DMS53 (cell line): ENCODE measurements at regions not wholly inside any gene's neighbourhood (a gene's known extent, or its start where the extent isn't known, plus 50 kb on each side); places are given as distances from the start of the nearest gene placed in this dataset.
A peak's percentile ranks its signal among the peaks of the same experiment; 100 is the strongest.

Experiments used
- DNase-seq: peaks from one replicate; lab custom pipeline; 2025; lab: John Stamatoyannopoulos, UW

GRCh38 chr2:156647377-156648010 is 211.3 kb downstream of the GPD2 start:
- DNase-seq: peak; percentile 52

- no peak for DNase-seq
These were observed 212.3 kb downstream of the GPD2 start for GRCh38 chr2:156648522-156648921.

GRCh38 chr2:156649596-156649995 is 213.4 kb downstream of the GPD2 start:
- no peak for DNase-seq

- no peak for DNase-seq
These were observed 216.5 kb downstream of the GPD2 start for GRCh38 chr2:156652691-156653090.

- DNase-seq: peak; percentile 15
These were observed 217.5 kb downstream of the GPD2 start for GRCh38 chr2:156653675-156654074.

- DNase-seq: no peak
These were observed 221.6 kb downstream of the GPD2 start for GRCh38 chr2:156657809-156658208.

- no peak for DNase-seq
These were observed 223.5 kb downstream of the GPD2 start for GRCh38 chr2:156659694-156660093.

GRCh38 chr2:156663757-156664409 is 227.7 kb downstream of the GPD2 start:
- no peak for DNase-seq

- no peak for DNase-seq
These were observed 230.1 kb downstream of the GPD2 start for GRCh38 chr2:156666130-156666785.

- no peak for DNase-seq
These were observed 233.9 kb downstream of the GPD2 start for GRCh38 chr2:156670104-156670503.

- no peak for DNase-seq
These were observed 235.7 kb downstream of the GPD2 start for GRCh38 chr2:156671706-156672361.

GRCh38 chr2:156672556-156673332 is 236.6 kb downstream of the GPD2 start:
- no peak for DNase-seq

GRCh38 chr2:156673333-156673615 is 237.1 kb downstream of the GPD2 start:
- DNase-seq: no peak

GRCh38 chr2:156673981-156674380 is 237.8 kb downstream of the GPD2 start:
- DNase-seq: no peak

- no peak for DNase-seq
These were observed 239.7 kb downstream of the GPD2 start for GRCh38 chr2:156675896-156676295.

- no peak for DNase-seq
These were observed 243.6 kb downstream of the GPD2 start for GRCh38 chr2:156679820-156680219.

GRCh38 chr2:156680266-156680665 is 244.1 kb downstream of the GPD2 start:
- DNase-seq: no peak

GRCh38 chr2:156687126-156687525 is 250.9 kb downstream of the GPD2 start:
- no peak for DNase-seq

GRCh38 chr2:156687715-156688114 is 251.5 kb downstream of the GPD2 start:
- no peak for DNase-seq

- DNase-seq: no peak
These were observed 253.8 kb downstream of the GPD2 start for GRCh38 chr2:156689939-156690338.

GRCh38 chr2:156691014-156691413 is 254.8 kb downstream of the GPD2 start:
- no peak for DNase-seq

GRCh38 chr2:156695020-156695419 is 258.8 kb downstream of the GPD2 start:
- peak; percentile 59 for DNase-seq
